Glutamatergic neuron (in vitro differentiated cells): ENCODE measurements at regions not wholly inside any gene's neighbourhood (a gene's known extent, or its start where the extent isn't known, plus 50 kb on each side); places are given as distances from the start of the nearest gene placed in this dataset.

ENCODE experiments used
- DNase-seq: peaks from one replicate; pipeline ENCODE4 v3.0.0; 2022
- H3K27ac Mint-ChIP-seq: one replicate; pipeline ENCODE4 v1.8.0; 2020; ENCODE audit warnings: mild to moderate bottlenecking, mixed read lengths, inconsistent platforms; ENCODE audit not compliant: unreplicated experiment
- H3K27me3 Mint-ChIP-seq: one replicate; pipeline ENCODE4 v1.8.0; 2020; ENCODE audit warnings: mild to moderate bottlenecking, moderate library complexity, mixed read lengths, inconsistent platforms; ENCODE audit not compliant: unreplicated experiment
- H3K36me3 Mint-ChIP-seq: one replicate; pipeline ENCODE4 v1.8.0; 2020; ENCODE audit warnings: mild to moderate bottlenecking, mixed read lengths, inconsistent platforms; ENCODE audit not compliant: unreplicated experiment
- H3K4me1 Mint-ChIP-seq: one replicate; pipeline ENCODE4 v1.8.0; 2020; ENCODE audit warnings: mild to moderate bottlenecking, low read depth, mixed read lengths, inconsistent platforms; ENCODE audit not compliant: unreplicated experiment
- H3K4me3 Mint-ChIP-seq: one replicate; pipeline ENCODE4 v1.8.0; 2020; ENCODE audit warnings: mild to moderate bottlenecking, mixed read lengths, inconsistent platforms; ENCODE audit not compliant: unreplicated experiment
- H3K9me3 Mint-ChIP-seq: one replicate; pipeline ENCODE4 v1.8.0; 2020; ENCODE audit warnings: mild to moderate bottlenecking, moderate library complexity, mixed read lengths, inconsistent platforms; ENCODE audit not compliant: unreplicated experiment
- TF ChIP-seq, protein P1 (sequence below): fragments of 200-600 bp; sonication (generic); IDR thresholded peaks from one replicate; pipeline ENCODE4 v1.5.0; 2021; ENCODE audit not compliant: partially characterized antibody, unreplicated experiment

- H3K4me1 Mint-ChIP-seq: no peaks in the 10 kb centered on the region
- TF ChIP-seq, protein P1, sequence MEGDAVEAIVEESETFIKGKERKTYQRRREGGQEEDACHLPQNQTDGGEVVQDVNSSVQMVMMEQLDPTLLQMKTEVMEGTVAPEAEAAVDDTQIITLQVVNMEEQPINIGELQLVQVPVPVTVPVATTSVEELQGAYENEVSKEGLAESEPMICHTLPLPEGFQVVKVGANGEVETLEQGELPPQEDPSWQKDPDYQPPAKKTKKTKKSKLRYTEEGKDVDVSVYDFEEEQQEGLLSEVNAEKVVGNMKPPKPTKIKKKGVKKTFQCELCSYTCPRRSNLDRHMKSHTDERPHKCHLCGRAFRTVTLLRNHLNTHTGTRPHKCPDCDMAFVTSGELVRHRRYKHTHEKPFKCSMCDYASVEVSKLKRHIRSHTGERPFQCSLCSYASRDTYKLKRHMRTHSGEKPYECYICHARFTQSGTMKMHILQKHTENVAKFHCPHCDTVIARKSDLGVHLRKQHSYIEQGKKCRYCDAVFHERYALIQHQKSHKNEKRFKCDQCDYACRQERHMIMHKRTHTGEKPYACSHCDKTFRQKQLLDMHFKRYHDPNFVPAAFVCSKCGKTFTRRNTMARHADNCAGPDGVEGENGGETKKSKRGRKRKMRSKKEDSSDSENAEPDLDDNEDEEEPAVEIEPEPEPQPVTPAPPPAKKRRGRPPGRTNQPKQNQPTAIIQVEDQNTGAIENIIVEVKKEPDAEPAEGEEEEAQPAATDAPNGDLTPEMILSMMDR: no peak
- no peak overlapping the region for H3K4me3 Mint-ChIP-seq
- no peaks in the 10 kb centered on the region for H3K27me3 Mint-ChIP-seq
- peaks cover 3% of the 10 kb centered on the region for H3K36me3 Mint-ChIP-seq
- DNase-seq: no peak
- H3K27ac Mint-ChIP-seq: no peak overlapping the region
- no peaks in the 10 kb centered on the region for H3K9me3 Mint-ChIP-seq
Measured at GRCh38 chr11:111019451-111019850, 226.1 kb upstream of the POU2AF2 start.

GRCh38 chr11:111018566-111018965, 227.0 kb upstream of the POU2AF2 start:
- no peak overlapping the region for H3K4me3 Mint-ChIP-seq
- no peaks in the 10 kb centered on the region for H3K27me3 Mint-ChIP-seq
- H3K9me3 Mint-ChIP-seq: no peaks in the 10 kb centered on the region
- H3K36me3 Mint-ChIP-seq: peaks cover 3% of the 10 kb centered on the region
- H3K27ac Mint-ChIP-seq: no peak overlapping the region
- DNase-seq: no peak
- H3K4me1 Mint-ChIP-seq: no peaks in the 10 kb centered on the region
- TF ChIP-seq, protein P1: no peak

- TF ChIP-seq, protein P1: no peak
- H3K27ac Mint-ChIP-seq: no peak overlapping the region
- no peak for DNase-seq
- no peak overlapping the region for H3K4me3 Mint-ChIP-seq
- H3K4me1 Mint-ChIP-seq: no peaks in the 10 kb centered on the region
- peaks cover 2% of the 10 kb centered on the region for H3K9me3 Mint-ChIP-seq
- H3K27me3 Mint-ChIP-seq: peaks cover 3% of the 10 kb centered on the region
- peaks cover 8% of the 10 kb centered on the region for H3K36me3 Mint-ChIP-seq
Measured at GRCh38 chr11:111012491-111012890, 233.0 kb upstream of the POU2AF2 start.

- Mint-ChIP-seq H3K36me3 (peaks cover 8% of the 10 kb centered on the region), H3K4me3 (no peak overlapping the region), H3K27ac (no peak overlapping the region), H3K9me3 (peaks cover 2% of the 10 kb centered on the region), H3K4me1 (no peaks in the 10 kb centered on the region), H3K27me3 (peaks cover 3% of the 10 kb centered on the region)
- TF ChIP-seq, protein P1: no peak
- DNase-seq: no peak
Measured at GRCh38 chr11:111011275-111011594, 234.3 kb upstream of the POU2AF2 start.

GRCh38 chr11:111010391-111011274, 234.9 kb upstream of the POU2AF2 start:
- peaks cover 8% of the 10 kb centered on the region for H3K36me3 Mint-ChIP-seq
- no peak overlapping the region for H3K4me3 Mint-ChIP-seq
- no peaks in the 10 kb centered on the region for H3K4me1 Mint-ChIP-seq
- TF ChIP-seq, protein P1: no peak
- peaks cover 2% of the 10 kb centered on the region for H3K9me3 Mint-ChIP-seq
- peaks cover 3% of the 10 kb centered on the region for H3K27me3 Mint-ChIP-seq
- DNase-seq: no peak
- H3K27ac Mint-ChIP-seq: no peak overlapping the region
